Smooth muscle cell (in vitro differentiated cells): ENCODE measurements at regions not wholly inside any gene's neighbourhood (a gene's known extent, or its start where the extent isn't known, plus 50 kb on each side); places are given as distances from the start of the nearest gene placed in this dataset.
A peak's percentile ranks its signal among the peaks of the same experiment; 100 is the strongest.

ENCODE experiments used
- DNase-seq: peaks from one replicate; lab custom pipeline; 2025; ENCODE audit not compliant: unreplicated experiment; lab: John Stamatoyannopoulos, UW
- H2AFZ ChIP-seq: fragments of 200-600 bp; sonication (generic); 2 replicates; pipeline ENCODE4 v1.6.0; 2016; ENCODE audit warnings: antibody characterized with exemption, low read depth, mild to moderate bottlenecking
- H3F3A ChIP-seq: fragments of 200-600 bp; sonication (generic); 2 replicates; pipeline ENCODE4 v1.6.0; 2017; ENCODE audit warnings: antibody characterized with exemption, low read depth
- H3K27ac ChIP-seq: fragments of 200-600 bp; sonication (generic); 2 replicates; pipeline ENCODE4 v1.5.1; 2016; ENCODE audit warnings: low read depth, mild to moderate bottlenecking
- H3K27me3 ChIP-seq: fragments of 200-600 bp; sonication (generic); 2 replicates; pipeline ENCODE4 v1.6.1; 2016; ENCODE audit warnings: low read depth, mild to moderate bottlenecking
- H3K36me3 ChIP-seq: fragments of 200-600 bp; sonication (generic); 2 replicates; pipeline ENCODE4 v1.5.1; 2016; ENCODE audit warnings: low read depth
- H3K4me1 ChIP-seq: fragments of 200-600 bp; sonication (generic); 2 replicates; pipeline ENCODE4 v1.5.1; 2016; ENCODE audit warnings: low read depth
- H3K4me2 ChIP-seq: fragments of 200-600 bp; sonication (generic); 2 replicates; pipeline ENCODE4 v1.6.0; 2016; ENCODE audit warnings: mild to moderate bottlenecking
- H3K4me3 ChIP-seq: fragments of 200-600 bp; sonication (generic); 2 replicates; pipeline ENCODE4 v1.5.1; 2016; ENCODE audit warnings: mild to moderate bottlenecking
- H3K79me2 ChIP-seq: fragments of 200-600 bp; sonication (generic); 2 replicates; pipeline ENCODE4 v1.6.0; 2016; ENCODE audit warnings: low read depth, mild to moderate bottlenecking
- H3K9ac ChIP-seq: fragments of 200-600 bp; sonication (generic); 2 replicates; pipeline ENCODE4 v1.6.0; 2016; ENCODE audit warnings: low read depth
- H3K9me3 ChIP-seq: fragments of 200-600 bp; sonication (generic); replicated peaks from 2 replicates; pipeline ENCODE4 v1.5.1; 2016; ENCODE audit warnings: low read depth
- H4K20me1 ChIP-seq: fragments of 200-600 bp; sonication (generic); 2 replicates; pipeline ENCODE4 v1.6.0; 2016; ENCODE audit warnings: low read depth
- CTCF ChIP-seq: fragments of 200-600 bp; sonication (generic); IDR thresholded peaks from 2 replicates; pipeline ENCODE4 v1.5.1; 2017; ENCODE audit warnings: borderline replicate concordance, mild to moderate bottlenecking, antibody characterized with exemption; ENCODE audit not compliant: insufficient read depth, poor library complexity, severe bottlenecking
- WGBS: methylation state at CpG from one replicate; pipeline ENCODE4 v1.1.7; 2016; ENCODE audit warnings: low lambda C conversion rate; 5-methylcytosine and 5-hydroxymethylcytosine counted together

GRCh38 chr2:221629468-221629867, 57.4 kb upstream of the EPHA4 start:
- Histone ChIP-seq H3K9me3 (no peaks in the 10 kb centered on the region), H4K20me1 (no peaks in the 10 kb centered on the region), H3K27ac (peak overlapping the region; percentile 48), H3K4me2 (peak overlapping the region; percentile 10), H3K27me3 (no peaks in the 10 kb centered on the region), H3K4me1 (peaks cover 16% of the 10 kb centered on the region), H3F3A (no peaks in the 10 kb centered on the region), H2AFZ (no peak overlapping the region), H3K36me3 (no peaks in the 10 kb centered on the region), H3K4me3 (no peak overlapping the region), H3K9ac (no peak overlapping the region), H3K79me2 (no peaks in the 10 kb centered on the region)
- WGBS: 25% methylated on average over 5 of the region's 5 CpGs
- DNase-seq: no peak
- TF ChIP-seq CTCF: no peak

- no peaks in the 10 kb centered on the region for H3K27me3 ChIP-seq
Observed at GRCh38 chr2:221624475-221624874, 52.4 kb upstream of the EPHA4 start.

More at GRCh38 chr2:221624475-221624874, 52.4 kb upstream of the EPHA4 start:
- no peaks in the 10 kb centered on the region for H3K9me3 ChIP-seq
- H4K20me1 ChIP-seq: no peaks in the 10 kb centered on the region
- no peak overlapping the region for H3K4me2 ChIP-seq
- H3K27ac ChIP-seq: no peak overlapping the region
- H3K4me3 ChIP-seq: no peak overlapping the region
- no peak overlapping the region for H2AFZ ChIP-seq
- H3K9ac ChIP-seq: no peak overlapping the region
- TF ChIP-seq CTCF: no peak
- H3F3A ChIP-seq: no peaks in the 10 kb centered on the region
- peaks cover 4% of the 10 kb centered on the region for H3K4me1 ChIP-seq
- no peaks in the 10 kb centered on the region for H3K36me3 ChIP-seq
- 63% methylated on average over 1 of the region's 1 CpG for WGBS
- no peak for DNase-seq
- H3K79me2 ChIP-seq: no peaks in the 10 kb centered on the region
